ENCODE measurements at regions not wholly inside any gene's neighbourhood (a gene's known extent, or its start where the extent isn't known, plus 50 kb on each side); places are given as distances from the start of the nearest gene placed in this dataset.

- H3K36me3 Mint-ChIP-seq, result peaks cover 0 to 18% of the 10 kb centered on the region in 2 donors
- DNase-seq, result no peak
- no peak overlapping the region for H3K27ac Mint-ChIP-seq
- no peak for ATAC-seq (ENCODE audit: low read depth in 2 of 2)
- peaks cover 26 to 65% (median 55%) of the 10 kb centered on the region in 3 donors for H3K27me3 Mint-ChIP-seq
- H3K9me3 Mint-ChIP-seq, result peaks cover 2 to 25% (median 13%) of the 10 kb centered on the region in 7 donors
- H3K4me3 Mint-ChIP-seq, result no peak overlapping the region
- H3K4me1 Mint-ChIP-seq, result no peaks in the 10 kb centered on the region
Observed at GRCh38 chr11:44408711-44409470, 99.0 kb upstream of the ALX4 start.

GRCh38 chr11:44409558-44410236 lies 99.8 kb upstream of the ALX4 start:
- Mint-ChIP-seq H3K4me3 (no peak overlapping the region), H3K4me1 (no peaks in the 10 kb centered on the region), H3K36me3 (peaks cover 0 to 18% of the 10 kb centered on the region in 2 donors), H3K27ac (peak overlapping the region in 1 of 6 donors; percentile 3), H3K9me3 (peaks cover 2 to 25% (median 13%) of the 10 kb centered on the region in 7 donors), H3K27me3 (peaks cover 21 to 64% (median 55%) of the 10 kb centered on the region in 3 donors)
- ATAC-seq (ENCODE audit: low read depth in 2 of 2), result no peak
- DNase-seq, result no peak

GRCh38 chr11:44416776-44417175 lies 106.8 kb upstream of the ALX4 start:
- H3K9me3 Mint-ChIP-seq, result peaks cover 3 to 11% (median 5%) of the 10 kb centered on the region in 7 donors
- peaks cover 0 to 6% of the 10 kb centered on the region in 2 donors for H3K36me3 Mint-ChIP-seq
- no peak for ATAC-seq (ENCODE audit: low read depth in 2 of 2)
- DNase-seq, result no peak
- H3K4me3 Mint-ChIP-seq, result no peak overlapping the region
- no peaks in the 10 kb centered on the region for H3K4me1 Mint-ChIP-seq
- no peak overlapping the region for H3K27ac Mint-ChIP-seq
- H3K27me3 Mint-ChIP-seq, result peaks cover 18 to 53% (median 36%) of the 10 kb centered on the region in 3 donors

DNA sequence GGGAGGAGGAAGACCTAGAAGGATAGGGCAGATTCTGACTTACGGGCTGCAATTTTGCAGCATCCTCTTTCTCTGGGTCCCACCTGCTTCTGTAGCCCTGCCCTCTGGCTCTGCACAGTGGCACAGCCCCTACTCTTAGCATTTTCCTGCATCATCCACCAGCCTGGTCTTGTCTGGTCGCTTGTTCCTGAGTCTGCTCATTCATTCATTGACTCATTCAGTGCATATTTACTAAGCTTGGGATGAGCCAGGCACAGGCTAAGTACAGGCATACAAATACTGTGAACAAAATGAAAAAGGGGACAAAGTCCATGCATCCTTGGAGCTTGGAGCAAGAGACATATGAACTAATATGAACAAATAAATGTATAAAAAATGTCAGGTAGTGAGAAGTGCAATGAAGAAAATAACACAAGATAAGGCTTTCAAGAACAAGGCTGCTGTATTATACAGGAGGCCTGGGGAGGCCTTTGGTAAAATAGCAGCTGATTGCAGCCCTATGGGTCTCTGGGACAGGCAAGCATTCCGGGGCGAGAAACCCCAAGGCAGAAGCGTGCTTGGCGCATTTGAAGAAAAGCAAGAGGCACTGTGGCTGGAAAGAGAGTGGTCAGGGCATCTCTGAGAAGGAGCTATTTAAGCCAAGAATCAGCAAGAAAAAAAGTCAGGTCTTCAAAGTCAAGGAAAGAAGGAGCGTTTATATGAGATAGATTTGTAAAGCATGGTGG lies 108.0 kb upstream of the ALX4 start:
- DNase-seq, result no peak
- Mint-ChIP-seq H3K27me3 (peaks cover 25 to 55% (median 37%) of the 10 kb centered on the region in 3 donors), H3K4me1 (no peaks in the 10 kb centered on the region), H3K4me3 (no peak overlapping the region), H3K27ac (no peak overlapping the region), H3K36me3 (no peaks in the 10 kb centered on the region), H3K9me3 (peaks cover 0 to 4% (median 0%) of the 10 kb centered on the region in 7 donors)
- ATAC-seq (ENCODE audit: low read depth in 2 of 2), result no peak

- no peak overlapping the region for H3K27ac Mint-ChIP-seq
- no peak for ATAC-seq (ENCODE audit: low read depth in 2 of 2)
- DNase-seq, result no peak
- H3K4me3 Mint-ChIP-seq, result no peak overlapping the region
- H3K27me3 Mint-ChIP-seq, result peaks cover 25 to 60% (median 42%) of the 10 kb centered on the region in 3 donors
- H3K9me3 Mint-ChIP-seq, result peaks cover 0 to 4% (median 0%) of the 10 kb centered on the region in 7 donors
- H3K4me1 Mint-ChIP-seq, result no peaks in the 10 kb centered on the region
- no peaks in the 10 kb centered on the region for H3K36me3 Mint-ChIP-seq
Observed at GRCh38 chr11:44418456-44418830, 108.5 kb upstream of the ALX4 start.

DNA sequence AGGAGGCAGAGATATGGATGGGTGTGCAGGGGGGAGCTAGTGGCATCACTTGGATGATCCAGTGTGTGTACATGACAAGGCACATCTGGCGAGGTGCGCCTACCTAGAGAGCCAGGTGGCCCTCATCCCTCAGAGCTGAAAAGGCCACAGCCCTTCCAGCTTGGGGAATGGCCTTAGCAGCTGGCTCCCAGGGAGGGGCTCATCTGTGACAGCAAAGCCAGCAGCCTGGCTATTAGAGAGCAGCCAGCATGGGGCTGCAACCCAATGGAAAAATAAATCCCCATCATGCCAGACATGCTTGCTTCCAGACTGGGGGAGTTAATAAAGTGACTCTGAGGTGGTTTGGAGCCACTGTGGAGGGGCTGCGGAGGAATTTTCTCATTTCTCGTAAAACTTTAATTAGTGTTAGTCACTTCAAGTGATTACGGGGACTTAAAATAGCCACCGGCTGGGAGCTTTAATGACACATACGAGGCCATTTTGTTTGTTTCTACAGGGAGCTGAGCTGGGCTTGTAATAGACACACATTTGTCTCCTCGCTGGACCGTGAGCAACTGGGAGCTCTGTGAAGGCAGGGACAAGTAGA lies 111.2 kb upstream of the ALX4 start:
- Mint-ChIP-seq H3K27me3 (peaks cover 38 to 70% (median 53%) of the 10 kb centered on the region in 3 donors), H3K36me3 (no peaks in the 10 kb centered on the region)

GRCh38 chr11:44423289-44423688 lies 113.3 kb upstream of the ALX4 start:
- peak overlapping the region in 1 of 6 donors; percentile 8 for H3K27ac Mint-ChIP-seq
- no peak overlapping the region for H3K4me3 Mint-ChIP-seq
- peaks cover 0 to 3% (median 0%) of the 10 kb centered on the region in 7 donors for H3K9me3 Mint-ChIP-seq
- H3K36me3 Mint-ChIP-seq, result no peaks in the 10 kb centered on the region
- DNase-seq, result no peak
- H3K4me1 Mint-ChIP-seq, result no peaks in the 10 kb centered on the region
- ATAC-seq (ENCODE audit: low read depth in 2 of 2), result no peak
- peaks cover 38 to 78% (median 69%) of the 10 kb centered on the region in 3 donors for H3K27me3 Mint-ChIP-seq

More for the DNA sequence above, 111.2 kb upstream of the ALX4 start:
- no peak for DNase-seq
- H3K27ac Mint-ChIP-seq, result no peak overlapping the region
- no peak overlapping the region for H3K4me3 Mint-ChIP-seq
- H3K4me1 Mint-ChIP-seq, result no peaks in the 10 kb centered on the region
- H3K9me3 Mint-ChIP-seq, result peaks cover 0 to 3% (median 0%) of the 10 kb centered on the region in 7 donors
- ATAC-seq (ENCODE audit: low read depth in 2 of 2), result no peak

DNA sequence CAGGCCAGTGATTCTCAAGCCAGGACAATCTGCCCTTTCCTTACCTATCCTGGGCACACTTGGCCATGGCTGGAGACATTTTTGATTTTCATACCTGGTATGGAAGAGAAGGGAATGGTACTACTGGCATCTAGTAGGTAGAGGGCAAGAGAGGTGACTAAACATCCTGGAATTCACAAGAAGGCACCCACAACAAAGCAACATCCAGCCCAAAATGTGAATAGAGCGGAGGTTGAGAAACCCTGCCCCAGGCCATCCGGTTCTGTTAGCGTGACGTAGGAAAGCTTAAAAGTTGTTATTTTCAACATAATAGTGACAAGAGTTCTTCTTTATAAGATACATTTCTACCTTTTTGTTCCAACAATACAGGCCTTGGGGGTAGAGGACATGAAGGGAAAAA lies 114.9 kb upstream of the ALX4 start:
- H3K9me3 Mint-ChIP-seq, result no peaks in the 10 kb centered on the region

GRCh38 chr11:44426119-44426518 lies 116.2 kb upstream of the ALX4 start:
- Mint-ChIP-seq H3K27me3 (peaks cover 29 to 59% (median 57%) of the 10 kb centered on the region in 3 donors), H3K4me3 (no peak overlapping the region), H3K4me1 (no peaks in the 10 kb centered on the region), H3K36me3 (no peaks in the 10 kb centered on the region), H3K9me3 (peaks cover 0 to 1% (median 0%) of the 10 kb centered on the region in 7 donors), H3K27ac (no peak overlapping the region)
- no peak for DNase-seq
- no peak for ATAC-seq (ENCODE audit: low read depth in 2 of 2)

More for the DNA sequence above, 114.9 kb upstream of the ALX4 start:
- Mint-ChIP-seq H3K4me3 (no peak overlapping the region), H3K4me1 (no peaks in the 10 kb centered on the region), H3K36me3 (no peaks in the 10 kb centered on the region), H3K27ac (no peak overlapping the region), H3K27me3 (peaks cover 29 to 63% (median 60%) of the 10 kb centered on the region in 3 donors)
- ATAC-seq (ENCODE audit: low read depth in 2 of 2) (no peak), DNase-seq (no peak)

GRCh38 chr11:44426958-44427357 lies 117.0 kb upstream of the ALX4 start:
- H3K27me3 Mint-ChIP-seq, result peaks cover 28 to 60% (median 57%) of the 10 kb centered on the region in 3 donors

DNA sequence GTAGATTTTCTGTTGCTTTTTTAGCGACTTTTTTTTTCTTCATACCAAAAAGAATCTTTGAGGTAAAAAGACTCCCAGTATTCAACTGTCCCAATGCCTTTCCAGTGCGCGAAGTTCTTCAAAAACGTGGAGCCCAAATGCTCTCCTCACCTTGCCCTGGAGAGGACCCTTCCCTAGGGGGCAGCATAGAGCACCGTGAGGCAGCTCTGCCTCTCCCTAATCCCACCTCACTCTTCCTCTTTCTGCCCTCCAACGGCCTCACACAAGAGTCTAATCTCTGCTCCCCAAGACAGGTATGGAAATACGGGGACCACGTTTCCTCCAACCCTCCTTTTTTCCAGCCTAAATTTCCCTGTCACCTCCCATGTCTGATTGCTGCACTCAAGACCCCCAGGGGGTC lies 117.5 kb upstream of the ALX4 start:
- Mint-ChIP-seq H3K4me1 (no peaks in the 10 kb centered on the region), H3K27me3 (peaks cover 23 to 56% (median 53%) of the 10 kb centered on the region in 3 donors), H3K27ac (no peak overlapping the region), H3K36me3 (no peaks in the 10 kb centered on the region), H3K4me3 (no peak overlapping the region), H3K9me3 (peaks cover 0 to 1% (median 0%) of the 10 kb centered on the region in 7 donors)
- DNase-seq (no peak), ATAC-seq (ENCODE audit: low read depth in 2 of 2) (no peak)

More at GRCh38 chr11:44426958-44427357, 117.0 kb upstream of the ALX4 start:
- no peak overlapping the region for H3K4me3 Mint-ChIP-seq
- H3K4me1 Mint-ChIP-seq, result no peaks in the 10 kb centered on the region
- ATAC-seq (ENCODE audit: low read depth in 2 of 2) (no peak), DNase-seq (no peak)
- no peaks in the 10 kb centered on the region for H3K36me3 Mint-ChIP-seq
- H3K27ac Mint-ChIP-seq, result no peak overlapping the region
- peaks cover 0 to 1% (median 0%) of the 10 kb centered on the region in 7 donors for H3K9me3 Mint-ChIP-seq

GRCh38 chr11:44430140-44430539 lies 120.2 kb upstream of the ALX4 start:
- H3K27ac Mint-ChIP-seq, result no peak overlapping the region
- no peak for ATAC-seq (ENCODE audit: low read depth in 2 of 2)
- DNase-seq, result no peak
- H3K4me1 Mint-ChIP-seq, result no peaks in the 10 kb centered on the region
- no peak overlapping the region for H3K4me3 Mint-ChIP-seq
- H3K27me3 Mint-ChIP-seq, result peaks cover 30 to 56% (median 40%) of the 10 kb centered on the region in 3 donors
- H3K36me3 Mint-ChIP-seq, result no peaks in the 10 kb centered on the region
- H3K9me3 Mint-ChIP-seq, result peaks cover 0 to 6% (median 0%) of the 10 kb centered on the region in 7 donors

- peaks cover 37 to 75% (median 40%) of the 10 kb centered on the region in 3 donors for H3K27me3 Mint-ChIP-seq
- H3K27ac Mint-ChIP-seq, result no peak overlapping the region
- DNase-seq (no peak), ATAC-seq (ENCODE audit: low read depth in 2 of 2) (no peak)
- H3K9me3 Mint-ChIP-seq, result peaks cover 0 to 9% (median 2%) of the 10 kb centered on the region in 7 donors
- H3K4me1 Mint-ChIP-seq, result no peaks in the 10 kb centered on the region
- H3K4me3 Mint-ChIP-seq, result peak overlapping the region in 1 of 8 donors; percentile 30
- peaks cover 0 to 1% of the 10 kb centered on the region in 2 donors for H3K36me3 Mint-ChIP-seq
Observed at GRCh38 chr11:44434191-44434590, 124.3 kb upstream of the ALX4 start.

Measured in naive B cell (primary cell).